ENCODE measurements at regions not wholly inside any gene's neighbourhood (a gene's known extent, or its start where the extent isn't known, plus 50 kb on each side); places are given as distances from the start of the nearest gene placed in this dataset.

GRCh38 chr2:64226611-64227010, 82.4 kb upstream of the PELI1 start:
- Mint-ChIP-seq H3K4me1 (ENCODE audit: low read depth, unreplicated experiment) (peaks cover 27% of the 10 kb centered on the region), H3K27ac (ENCODE audit: unreplicated experiment) (no peak overlapping the region), H3K27me3 (ENCODE audit: insufficient read depth, unreplicated experiment) (no peaks in the 10 kb centered on the region), H3K9me3 (ENCODE audit: unreplicated experiment) (no peaks in the 10 kb centered on the region), H3K36me3 (ENCODE audit: insufficient read depth, unreplicated experiment) (no peaks in the 10 kb centered on the region), H3K4me3 (ENCODE audit: unreplicated experiment) (no peak overlapping the region)
- ChIA-PET CTCF (no interaction called here), POLR2A (no interaction called here)
- intact Hi-C loops (cut with micrococcal nuclease; ENCODE audit: unreplicated experiment), result loop anchor here (5.0 kb wide), 1 partner anchor 69 kb away; no protein-coding TSS in a partner anchor
- H3K36me3 ChIP-seq (ENCODE audit: control insufficient read depth, insufficient read depth, low read length), result no peaks in the 10 kb centered on the region
- no peaks in the 10 kb centered on the region for H3K27me3 ChIP-seq (replicated peaks; ENCODE audit: control insufficient read depth, insufficient read depth, low read length)
- peaks cover 18% of the 10 kb centered on the region for H3K4me1 ChIP-seq
- TF ChIP-seq, protein P1, sequence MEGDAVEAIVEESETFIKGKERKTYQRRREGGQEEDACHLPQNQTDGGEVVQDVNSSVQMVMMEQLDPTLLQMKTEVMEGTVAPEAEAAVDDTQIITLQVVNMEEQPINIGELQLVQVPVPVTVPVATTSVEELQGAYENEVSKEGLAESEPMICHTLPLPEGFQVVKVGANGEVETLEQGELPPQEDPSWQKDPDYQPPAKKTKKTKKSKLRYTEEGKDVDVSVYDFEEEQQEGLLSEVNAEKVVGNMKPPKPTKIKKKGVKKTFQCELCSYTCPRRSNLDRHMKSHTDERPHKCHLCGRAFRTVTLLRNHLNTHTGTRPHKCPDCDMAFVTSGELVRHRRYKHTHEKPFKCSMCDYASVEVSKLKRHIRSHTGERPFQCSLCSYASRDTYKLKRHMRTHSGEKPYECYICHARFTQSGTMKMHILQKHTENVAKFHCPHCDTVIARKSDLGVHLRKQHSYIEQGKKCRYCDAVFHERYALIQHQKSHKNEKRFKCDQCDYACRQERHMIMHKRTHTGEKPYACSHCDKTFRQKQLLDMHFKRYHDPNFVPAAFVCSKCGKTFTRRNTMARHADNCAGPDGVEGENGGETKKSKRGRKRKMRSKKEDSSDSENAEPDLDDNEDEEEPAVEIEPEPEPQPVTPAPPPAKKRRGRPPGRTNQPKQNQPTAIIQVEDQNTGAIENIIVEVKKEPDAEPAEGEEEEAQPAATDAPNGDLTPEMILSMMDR (IDR thresholded peaks at IDR 0.05; ENCODE audit: insufficient read depth in 1 of 2, low read depth in 1 of 2, low read length in 1 of 2, severe bottlenecking in 1 of 2, unreplicated experiment in 1 of 2), result no peak
- H3K4me3 ChIP-seq (ENCODE audit: low read depth, low read length), result no peak overlapping the region
- no TSS peak for BruUV-seq (replicated peaks)
- no peak for DNase-seq
- no peaks in the 10 kb centered on the region for H3K9me3 ChIP-seq

DNA sequence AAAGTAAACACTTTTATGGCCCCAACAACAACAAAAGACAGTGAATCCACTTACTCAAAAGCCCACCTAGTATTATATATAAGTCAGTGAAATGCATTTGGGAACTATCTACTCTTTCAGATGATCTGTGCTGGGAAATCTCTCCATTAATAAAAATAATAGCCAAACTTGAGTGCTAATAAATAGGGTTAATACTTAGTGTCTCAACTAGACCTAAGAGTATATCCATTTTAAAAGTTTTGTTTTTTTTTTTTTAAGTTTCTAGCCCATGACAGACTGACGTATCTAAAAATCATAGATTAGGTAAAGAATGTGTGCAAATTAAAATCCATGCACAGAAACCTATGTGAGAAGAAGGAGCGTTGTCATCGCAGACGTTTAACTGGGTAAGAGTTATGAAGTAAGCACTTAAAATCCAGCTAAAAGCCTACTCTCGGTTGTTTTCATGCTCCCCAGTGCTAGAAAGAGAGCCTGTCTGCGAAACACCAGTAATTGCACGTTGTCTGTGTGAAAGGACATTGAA, 83.4 kb upstream of the PELI1 start:
- Mint-ChIP-seq H3K27me3 (ENCODE audit: insufficient read depth, unreplicated experiment) (no peaks in the 10 kb centered on the region), H3K4me1 (ENCODE audit: low read depth, unreplicated experiment) (peaks cover 19% of the 10 kb centered on the region), H3K9me3 (ENCODE audit: unreplicated experiment) (no peaks in the 10 kb centered on the region), H3K4me3 (ENCODE audit: unreplicated experiment) (peak overlapping the region; percentile 89), H3K36me3 (ENCODE audit: insufficient read depth, unreplicated experiment) (no peaks in the 10 kb centered on the region), H3K27ac (ENCODE audit: unreplicated experiment) (peak overlapping the region; percentile 73)
- H3K27me3 ChIP-seq (replicated peaks; ENCODE audit: control insufficient read depth, insufficient read depth, low read length), result no peaks in the 10 kb centered on the region
- DNase-seq, result no peak
- no peaks in the 10 kb centered on the region for H3K9me3 ChIP-seq
- ChIA-PET POLR2A (interaction anchor here (1.2 kb wide), 2 partner anchors 13 to 84 kb away, joined by 4 read pairs; no protein-coding TSS in a partner anchor), CTCF (interaction anchor here (0.9 to 1.6 kb wide), 3 partner anchors 101 to 178 kb away, joined by 3 read pairs; no protein-coding TSS in a partner anchor)
- no peaks in the 10 kb centered on the region for H3K36me3 ChIP-seq (ENCODE audit: control insufficient read depth, insufficient read depth, low read length)
- peaks cover 7% of the 10 kb centered on the region for H3K4me1 ChIP-seq
- no TSS peak for BruUV-seq (replicated peaks)
- TF ChIP-seq, protein P1 (IDR thresholded peaks at IDR 0.05; ENCODE audit: insufficient read depth in 1 of 2, low read depth in 1 of 2, low read length in 1 of 2, severe bottlenecking in 1 of 2, unreplicated experiment in 1 of 2), result no peak
- intact Hi-C loops (cut with micrococcal nuclease; ENCODE audit: unreplicated experiment), result loop anchor here (1.0 to 5.0 kb wide), 2 partner anchors 70 to 178 kb away; no protein-coding TSS in a partner anchor
- H3K4me3 ChIP-seq (ENCODE audit: low read depth, low read length), result peak overlapping the region; percentile 45

- H3K4me3 ChIP-seq (ENCODE audit: low read depth, low read length), result peak overlapping the region; percentile 45
- POLR2A ChIA-PET, result interaction anchor here (0.7 to 1.2 kb wide), 3 partner anchors 14 to 999 kb away, joined by 3 to 4 read pairs (median 4); partner anchors contain the start of gene ACTR2
- Mint-ChIP-seq H3K4me3 (ENCODE audit: unreplicated experiment) (peak overlapping the region; percentile 89), H3K27ac (ENCODE audit: unreplicated experiment) (peak overlapping the region; percentile 73), H3K36me3 (ENCODE audit: insufficient read depth, unreplicated experiment) (no peaks in the 10 kb centered on the region), H3K9me3 (ENCODE audit: unreplicated experiment) (no peaks in the 10 kb centered on the region), H3K4me1 (ENCODE audit: low read depth, unreplicated experiment) (peaks cover 14% of the 10 kb centered on the region), H3K27me3 (ENCODE audit: insufficient read depth, unreplicated experiment) (no peaks in the 10 kb centered on the region)
- intact Hi-C loops (cut with micrococcal nuclease; ENCODE audit: unreplicated experiment), result loop anchor here (1.0 to 5.0 kb wide), 2 partner anchors 71 to 179 kb away; no protein-coding TSS in a partner anchor
- 0 out of 2 replicates have a peak, but pooled peaks cover 5% of the 10 kb centered on the region for H3K4me1 ChIP-seq
- peak; percentile 79 to 80 for DNase-seq
- no peaks in the 10 kb centered on the region for H3K36me3 ChIP-seq (ENCODE audit: control insufficient read depth, insufficient read depth, low read length)
- CTCF ChIA-PET, result interaction anchor here (0.9 to 1.6 kb wide), 3 partner anchors 100 to 179 kb away, joined by 3 read pairs; no protein-coding TSS in a partner anchor
- TF ChIP-seq, protein P1 (IDR thresholded peaks at IDR 0.05; ENCODE audit: insufficient read depth in 1 of 2, low read depth in 1 of 2, low read length in 1 of 2, severe bottlenecking in 1 of 2, unreplicated experiment in 1 of 2), result no peak
- no peaks in the 10 kb centered on the region for H3K27me3 ChIP-seq (replicated peaks; ENCODE audit: control insufficient read depth, insufficient read depth, low read length)
- no TSS peak for BruUV-seq (replicated peaks)
- H3K9me3 ChIP-seq, result no peaks in the 10 kb centered on the region
Observed at GRCh38 chr2:64228126-64228678, 84.0 kb upstream of the PELI1 start.

Data from Caco-2 (cell line).